Body of pancreas (tissue), 4 donors: ENCODE measurements at regions not wholly inside any gene's neighbourhood (a gene's known extent, or its start where the extent isn't known, plus 50 kb on each side); places are given as distances from the start of the nearest gene placed in this dataset.

Experiments used
- ATAC-seq: fragments of 150-250 bp; one replicate; pipeline ENCODE4 v1.9.1; 2016
- DNase-seq, 4 donors: peaks; one replicate each; pipeline ENCODE4 v3.0.0-alpha.2; 2019
- H3K27ac ChIP-seq, 4 donors: fragments of 200-600 bp; sonication (generic); 1 replicate in 3 of 4; 2 replicates in 1 of 4; pipeline versions ENCODE4 v1.5.1 to v1.6.1; 2016 to 2019; ENCODE audit warnings: mild to moderate bottlenecking in 1 of 4, mixed read lengths in 1 of 4, moderate library complexity in 1 of 4
- H3K27me3 ChIP-seq, 2 donors: fragments of 200-600 bp; sonication (generic); one replicate each; pipeline ENCODE4 v1.6.0; 2016; ENCODE audit warnings: mild to moderate bottlenecking in 1 of 2
- H3K36me3 ChIP-seq, 2 donors: fragments of 200-600 bp; sonication (generic); replicated peaks in 1 of 2; 2 replicates each; pipeline ENCODE4 v1.5.1; 2016; ENCODE audit warnings: low read depth in 2 of 2; ENCODE audit not compliant: insufficient read depth in 1 of 2
- H3K4me1 ChIP-seq: fragments of 200-600 bp; sonication (generic); one replicate; pipeline ENCODE4 v1.6.0; 2016
- H3K4me3 ChIP-seq, 2 donors: fragments of 200-600 bp; sonication (generic); 1 replicate in 1 of 2; 2 replicates in 1 of 2; pipeline ENCODE4 v1.5.1; 2016 to 2019
- H3K9me3 ChIP-seq, 3 donors: fragments of 200-600 bp; sonication (generic); 1 replicate in 2 of 3; 2 replicates in 1 of 3; pipeline ENCODE4 v1.5.1; 2016
- POLR2A ChIP-seq, 3 donors: fragments of 450-650 bp; IDR thresholded peaks; one replicate each; pipeline ENCODE4 v1.6.1; 2016; ENCODE audit warnings: antibody characterized with exemption in 3 of 3, mild to moderate bottlenecking in 2 of 3
- WGBS, 2 donors: methylation state at CpG; one replicate each; pipeline ENCODE4 v1.1.5; 2017; 5-methylcytosine and 5-hydroxymethylcytosine counted together
- intact Hi-C: fragments of 100-400 bp; cut with DNase I; formaldehyde crosslinking; loops from one replicate; pipeline ENCODE4 v1.15.1; 2023
- TF ChIP-seq, protein P1 (sequence below), 7 experiments: fragments of 450-650 bp in 4 of 7; fragments of 200-600 bp in 3 of 7; sonication (generic) in 3 of 7; IDR thresholded peaks; one replicate each; pipeline ENCODE4 v1.5.1; 2016 to 2019; ENCODE audit warnings: antibody characterized with exemption in 7 of 7

DNA sequence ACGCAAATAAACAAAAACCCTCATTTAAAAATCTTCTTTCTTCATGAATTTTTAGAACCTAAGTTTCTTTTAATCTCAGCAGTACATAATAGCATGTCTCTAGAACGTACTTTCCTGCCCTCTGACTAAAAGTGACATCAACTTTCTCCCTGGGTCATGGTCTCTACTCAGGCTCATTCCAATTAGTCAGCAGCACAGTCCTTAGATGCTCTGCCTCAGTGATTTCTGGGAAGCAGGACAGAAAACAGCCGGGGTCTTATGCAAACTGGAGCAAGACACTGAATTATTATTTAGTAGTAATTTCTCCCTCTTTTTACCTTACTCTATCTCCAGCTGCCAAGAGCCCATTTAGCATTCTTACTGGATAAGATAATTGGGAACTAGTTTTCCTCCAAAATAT lies 365.2 kb downstream of the TUSC7 start:
- 55 to 57% methylated on average over 3 of the region's 3 CpGs for WGBS, 2 donors
- ATAC-seq (no peak), DNase-seq (no peak)
- no peaks in the 10 kb centered on the region for H3K36me3 ChIP-seq
- H3K27me3 ChIP-seq, result no peaks in the 10 kb centered on the region
- H3K4me1 ChIP-seq, result no peaks in the 10 kb centered on the region
- H3K27ac ChIP-seq, result no peak overlapping the region
- no peak overlapping the region for H3K4me3 ChIP-seq
- intact Hi-C loops, result no loop called here
- H3K9me3 ChIP-seq, result no peaks in the 10 kb centered on the region
- TF ChIP-seq, protein P1, sequence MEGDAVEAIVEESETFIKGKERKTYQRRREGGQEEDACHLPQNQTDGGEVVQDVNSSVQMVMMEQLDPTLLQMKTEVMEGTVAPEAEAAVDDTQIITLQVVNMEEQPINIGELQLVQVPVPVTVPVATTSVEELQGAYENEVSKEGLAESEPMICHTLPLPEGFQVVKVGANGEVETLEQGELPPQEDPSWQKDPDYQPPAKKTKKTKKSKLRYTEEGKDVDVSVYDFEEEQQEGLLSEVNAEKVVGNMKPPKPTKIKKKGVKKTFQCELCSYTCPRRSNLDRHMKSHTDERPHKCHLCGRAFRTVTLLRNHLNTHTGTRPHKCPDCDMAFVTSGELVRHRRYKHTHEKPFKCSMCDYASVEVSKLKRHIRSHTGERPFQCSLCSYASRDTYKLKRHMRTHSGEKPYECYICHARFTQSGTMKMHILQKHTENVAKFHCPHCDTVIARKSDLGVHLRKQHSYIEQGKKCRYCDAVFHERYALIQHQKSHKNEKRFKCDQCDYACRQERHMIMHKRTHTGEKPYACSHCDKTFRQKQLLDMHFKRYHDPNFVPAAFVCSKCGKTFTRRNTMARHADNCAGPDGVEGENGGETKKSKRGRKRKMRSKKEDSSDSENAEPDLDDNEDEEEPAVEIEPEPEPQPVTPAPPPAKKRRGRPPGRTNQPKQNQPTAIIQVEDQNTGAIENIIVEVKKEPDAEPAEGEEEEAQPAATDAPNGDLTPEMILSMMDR (IDR thresholded peaks at IDR 0.05), result no peak
- no peak for TF ChIP-seq POLR2A (IDR thresholded peaks at IDR 0.05)

DNA sequence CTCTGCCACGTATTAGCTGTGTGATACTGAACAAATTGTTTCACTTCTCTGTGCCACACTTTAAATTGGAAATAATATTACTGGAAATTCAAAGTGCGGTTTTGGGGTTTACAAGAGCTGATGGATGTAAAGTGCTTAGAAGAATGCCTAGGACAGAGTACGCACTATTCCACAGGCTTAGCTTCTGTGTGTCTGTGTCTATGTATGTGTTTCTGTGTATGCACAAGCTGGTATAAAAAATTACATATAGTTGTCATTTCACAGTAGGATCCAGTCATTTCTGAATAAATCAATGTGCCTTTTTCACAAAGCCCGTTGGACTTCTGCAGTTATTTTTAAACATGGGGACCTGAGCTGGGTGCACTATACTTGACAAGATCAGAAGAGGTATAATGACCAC lies 370.4 kb downstream of the TUSC7 start:
- no peak for DNase-seq
- H3K27ac ChIP-seq, result no peak overlapping the region
- H3K4me1 ChIP-seq, result no peaks in the 10 kb centered on the region
- no peaks in the 10 kb centered on the region for H3K27me3 ChIP-seq
- H3K4me3 ChIP-seq, result no peak overlapping the region
- intact Hi-C loops, result no loop called here
- ATAC-seq, result no peak
- 78 to 81% methylated on average over 4 of the region's 4 CpGs for WGBS, 2 donors
- no peaks in the 10 kb centered on the region for H3K9me3 ChIP-seq
- TF ChIP-seq POLR2A (IDR thresholded peaks at IDR 0.05), result no peak
- TF ChIP-seq, protein P1 (IDR thresholded peaks at IDR 0.05), result no peak
- H3K36me3 ChIP-seq, result no peaks in the 10 kb centered on the region

DNA sequence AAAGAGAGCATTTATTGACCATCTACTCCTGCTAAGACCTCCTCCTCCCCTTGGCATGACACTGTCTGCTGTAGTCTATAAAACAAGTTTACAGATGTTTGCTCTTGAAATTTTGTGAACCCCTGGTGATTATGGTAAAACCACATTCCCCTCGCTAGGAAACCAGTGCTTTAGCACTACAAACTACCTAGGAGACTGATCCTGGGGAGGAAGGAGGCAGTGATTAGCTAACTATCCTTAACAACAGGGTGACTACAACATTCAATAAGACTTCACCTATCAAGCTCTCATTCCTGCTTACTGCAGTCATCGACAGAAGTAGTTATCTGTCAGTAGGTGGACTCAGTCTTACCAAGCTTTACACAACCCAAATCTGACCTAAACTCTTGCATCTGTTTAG lies 371.3 kb downstream of the TUSC7 start:
- H3K36me3 ChIP-seq, result no peaks in the 10 kb centered on the region
- no peak overlapping the region for H3K4me3 ChIP-seq
- TF ChIP-seq, protein P1 (IDR thresholded peaks at IDR 0.05), result no peak
- no peak for TF ChIP-seq POLR2A (IDR thresholded peaks at IDR 0.05)
- intact Hi-C loops, result no loop called here
- 58 to 68% methylated on average over 2 of the region's 2 CpGs for WGBS, 2 donors
- H3K27ac ChIP-seq, result no peak overlapping the region
- H3K27me3 ChIP-seq, result no peaks in the 10 kb centered on the region
- H3K4me1 ChIP-seq, result no peaks in the 10 kb centered on the region
- ATAC-seq, result no peak
- H3K9me3 ChIP-seq, result no peaks in the 10 kb centered on the region
- DNase-seq, result no peak

DNA sequence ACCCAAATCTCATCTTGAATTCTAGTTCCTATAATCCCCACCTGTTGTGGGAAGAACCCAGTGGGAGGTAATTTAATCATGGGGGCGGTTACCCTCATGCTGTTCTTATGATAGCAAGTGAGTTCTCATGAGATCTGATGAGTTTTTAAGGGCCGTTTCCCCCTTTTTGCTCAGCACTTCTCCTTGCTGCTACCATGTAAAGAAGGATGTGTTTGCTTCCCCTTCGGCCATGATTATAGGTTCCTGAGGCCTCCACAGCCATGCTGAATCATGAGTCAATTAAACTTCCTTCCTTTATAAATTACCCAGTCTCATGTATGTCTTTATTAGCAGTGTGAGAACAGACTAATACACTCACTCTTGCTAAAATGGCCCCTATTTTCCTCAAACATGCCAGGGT lies 374.7 kb downstream of the TUSC7 start:
- Histone ChIP-seq H3K4me3 (no peak overlapping the region), H3K4me1 (no peaks in the 10 kb centered on the region), H3K9me3 (no peaks in the 10 kb centered on the region), H3K36me3 (no peaks in the 10 kb centered on the region), H3K27me3 (no peaks in the 10 kb centered on the region), H3K27ac (no peak overlapping the region)
- WGBS, 2 donors, result 70 to 80% methylated on average over 3 of the region's 3 CpGs
- ATAC-seq (no peak), DNase-seq (peak in 1 of 4 donors; percentile 9)
- intact Hi-C loops, result no loop called here
- TF ChIP-seq, protein P1 (IDR thresholded peaks at IDR 0.05), result no peak
- TF ChIP-seq POLR2A (IDR thresholded peaks at IDR 0.05), result no peak

DNA sequence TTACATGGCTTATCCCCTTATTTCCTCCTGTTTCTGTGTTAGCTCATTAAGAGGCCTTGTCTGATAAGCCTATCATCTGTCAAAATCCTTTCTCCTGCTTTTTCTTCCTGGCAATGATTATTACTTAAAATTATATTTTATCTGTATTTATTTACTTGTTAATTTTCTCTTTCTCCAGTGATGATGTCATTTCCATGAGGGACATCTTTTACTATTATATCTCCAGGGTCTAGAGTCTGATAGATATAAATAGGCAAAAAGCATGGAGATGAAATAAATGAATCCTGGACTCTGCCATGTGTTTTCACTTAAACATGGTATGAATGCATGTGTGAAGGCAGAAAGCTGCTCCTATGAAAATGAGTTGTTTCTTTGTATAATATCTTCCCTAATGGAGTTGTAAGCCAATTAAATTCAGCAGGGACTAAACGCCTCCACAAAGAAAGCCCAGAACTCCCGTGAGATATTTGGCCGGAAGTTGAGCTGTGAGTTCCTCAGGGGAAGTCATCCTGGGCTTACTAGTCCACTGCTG lies 375.2 kb downstream of the TUSC7 start:
- Histone ChIP-seq H3K27me3 (no peaks in the 10 kb centered on the region), H3K9me3 (no peaks in the 10 kb centered on the region), H3K36me3 (no peaks in the 10 kb centered on the region), H3K27ac (no peak overlapping the region), H3K4me3 (no peak overlapping the region), H3K4me1 (no peaks in the 10 kb centered on the region)
- intact Hi-C loops, result no loop called here
- TF ChIP-seq, protein P1 (IDR thresholded peaks at IDR 0.05), result no peak
- no peak for TF ChIP-seq POLR2A (IDR thresholded peaks at IDR 0.05)
- DNase-seq (no peak), ATAC-seq (no peak)
- 0 to 1% methylated on average over 3 of the region's 3 CpGs for WGBS, 2 donors
